ENCODE measurements at regions not wholly inside any gene's neighbourhood (a gene's known extent, or its start where the extent isn't known, plus 50 kb on each side); places are given as distances from the start of the nearest gene placed in this dataset.
A peak's percentile ranks its signal among the peaks of the same experiment; 100 is the strongest.

GRCh38 chr9:129320575-129321285 is 142.7 kb upstream of the IER5L start:
- Mint-ChIP-seq H3K4me3 (peak overlapping the region; percentile 65), H3K27ac (peak overlapping the region; percentile 69), H3K36me3 (no peaks in the 10 kb centered on the region), H3K9me3 (no peaks in the 10 kb centered on the region), H3K4me1 (peaks cover 20% of the 10 kb centered on the region)
- ATAC-seq (peak; percentile 85), DNase-seq (ENCODE audit: low spot score in 2 of 2) (no peak)

DNA sequence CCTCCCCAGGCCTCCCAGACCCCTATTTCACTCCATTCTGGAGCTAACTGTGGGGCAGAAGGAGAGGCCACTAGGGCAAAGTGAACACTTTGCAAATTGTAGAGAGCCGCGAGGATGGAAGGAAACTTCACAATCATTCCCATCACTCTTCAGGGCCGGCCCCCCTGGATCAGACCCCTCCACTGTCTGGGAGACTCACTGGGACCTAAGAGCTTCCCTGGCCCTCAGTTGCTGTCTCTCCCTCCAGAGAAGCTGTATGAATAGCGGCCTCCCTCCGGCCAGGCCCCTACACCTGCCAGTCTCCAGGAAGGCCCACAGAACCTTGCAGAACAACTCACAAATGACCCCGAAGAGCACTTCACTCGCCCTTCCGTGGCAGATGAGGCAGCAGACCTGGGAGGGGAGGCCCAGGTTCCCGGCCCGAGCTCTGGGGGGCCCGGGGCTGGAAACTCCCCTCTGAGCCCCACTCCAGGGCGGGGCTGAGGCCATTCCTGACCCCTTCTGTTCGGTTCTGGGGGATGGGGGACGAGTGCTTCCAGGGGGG is 141.9 kb upstream of the IER5L start:
- DNase-seq (ENCODE audit: low spot score in 2 of 2) (no peak), ATAC-seq (no peak)
- H3K4me1 Mint-ChIP-seq = peaks cover 20% of the 10 kb centered on the region
- peak overlapping the region; percentile 69 for H3K27ac Mint-ChIP-seq
- no peaks in the 10 kb centered on the region for H3K9me3 Mint-ChIP-seq
- H3K36me3 Mint-ChIP-seq = no peaks in the 10 kb centered on the region
- H3K4me3 Mint-ChIP-seq = peak overlapping the region; percentile 65

DNA sequence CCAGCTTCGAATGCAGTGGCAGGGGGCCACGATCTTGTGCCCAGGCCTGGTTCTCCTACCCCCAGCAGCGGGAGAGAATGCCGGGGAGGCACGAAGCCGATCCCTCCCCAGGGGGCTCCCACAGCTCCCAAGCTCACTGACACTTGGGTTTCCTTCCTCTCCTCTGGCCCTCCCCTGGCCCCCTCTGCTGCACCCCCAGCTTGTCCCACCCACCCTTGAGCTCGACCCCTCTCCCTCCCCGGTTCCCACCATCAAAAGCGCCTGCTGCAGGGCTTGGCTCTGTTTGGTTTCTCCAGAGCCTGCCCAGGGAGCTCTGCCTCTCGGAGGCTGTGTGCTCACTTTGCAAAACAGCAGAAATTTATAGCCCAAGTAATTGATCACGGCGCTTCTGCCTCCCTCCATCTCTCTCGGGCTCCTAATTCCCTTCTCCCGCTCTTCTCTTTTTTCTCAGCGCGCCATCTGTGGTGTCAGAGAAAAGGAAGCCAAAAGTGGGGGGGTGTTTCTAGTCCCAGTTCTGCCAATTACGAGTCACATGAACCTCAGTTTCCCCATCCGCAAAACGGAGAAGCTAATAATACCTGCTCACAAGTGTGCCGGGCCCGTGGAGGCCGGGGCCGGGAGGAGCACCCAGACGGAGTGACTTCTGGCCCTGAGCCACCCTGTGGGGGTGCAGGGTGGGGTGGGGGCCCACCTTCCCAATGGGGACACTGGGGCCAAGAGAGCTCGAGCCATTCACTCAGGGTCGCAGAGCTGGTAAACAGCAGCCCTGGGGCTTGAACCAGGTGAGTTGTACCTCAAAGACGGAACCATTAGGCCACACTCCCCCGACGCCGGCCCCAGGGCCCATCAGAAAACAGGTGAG is 141.2 kb upstream of the IER5L start:
- no peak for DNase-seq (ENCODE audit: low spot score in 2 of 2)
- Mint-ChIP-seq H3K4me1 (peaks cover 20% of the 10 kb centered on the region), H3K4me3 (peak overlapping the region; percentile 65), H3K9me3 (no peaks in the 10 kb centered on the region), H3K36me3 (no peaks in the 10 kb centered on the region), H3K27ac (peak overlapping the region; percentile 69)
- no peak for ATAC-seq

DNA sequence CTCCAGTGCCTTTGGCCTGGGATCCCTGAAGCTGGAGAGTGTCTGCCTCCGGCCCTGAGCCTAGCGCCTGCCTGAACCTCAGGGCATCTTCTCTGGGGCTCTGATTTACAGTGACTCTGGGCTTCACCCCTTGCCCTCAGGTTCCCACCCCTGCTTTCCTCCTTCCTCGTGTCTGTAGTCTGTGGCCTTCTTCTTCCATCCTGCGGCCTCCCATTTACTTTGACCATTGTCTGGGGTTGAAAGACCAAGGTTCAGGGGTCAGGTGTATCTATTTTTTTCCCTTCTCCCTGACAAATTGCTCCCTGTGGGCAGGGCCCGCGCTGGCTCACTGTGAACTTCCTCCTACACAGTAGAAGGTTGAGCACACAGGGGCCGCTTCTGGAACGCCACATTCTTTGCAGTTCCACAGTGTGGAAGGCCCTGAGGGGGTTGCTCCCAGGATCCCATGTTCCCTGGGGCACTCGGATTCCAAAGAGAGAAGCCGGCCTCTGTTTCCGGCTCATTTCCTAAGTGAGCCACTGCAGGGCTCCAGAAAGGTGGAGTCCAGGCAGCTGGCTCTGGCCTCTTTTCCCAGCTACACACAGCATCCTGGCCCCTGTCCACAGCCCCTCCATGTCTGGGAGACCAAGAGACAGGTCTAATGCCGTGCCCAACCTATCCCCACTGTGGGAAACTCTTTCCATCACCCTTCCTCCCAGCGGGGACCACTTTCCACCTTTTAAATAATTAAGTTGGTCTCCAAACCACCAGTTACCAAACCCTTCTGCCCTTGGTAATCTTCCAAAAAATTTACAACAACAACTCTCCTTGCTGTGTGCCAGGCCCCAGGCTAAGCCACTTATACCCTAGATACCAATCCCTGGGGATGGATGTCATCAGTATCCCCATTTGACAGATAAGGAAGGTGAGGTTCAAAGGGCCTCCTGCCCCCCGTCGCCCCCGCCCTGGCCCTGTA is 140.3 kb upstream of the IER5L start:
- Mint-ChIP-seq H3K36me3 (no peaks in the 10 kb centered on the region), H3K4me3 (no peak overlapping the region), H3K9me3 (no peaks in the 10 kb centered on the region), H3K27ac (peak overlapping the region; percentile 54), H3K4me1 (peaks cover 20% of the 10 kb centered on the region)
- no peak for DNase-seq (ENCODE audit: low spot score in 2 of 2)
- no peak for ATAC-seq

- H3K9me3 Mint-ChIP-seq = no peaks in the 10 kb centered on the region
- ATAC-seq = no peak
- H3K4me3 Mint-ChIP-seq = no peak overlapping the region
- no peak for DNase-seq (ENCODE audit: low spot score in 2 of 2)
- H3K27ac Mint-ChIP-seq = peak overlapping the region; percentile 54
- peaks cover 20% of the 10 kb centered on the region for H3K4me1 Mint-ChIP-seq
- no peaks in the 10 kb centered on the region for H3K36me3 Mint-ChIP-seq
Measured at GRCh38 chr9:129317179-129318011, 139.3 kb upstream of the IER5L start.

DNA sequence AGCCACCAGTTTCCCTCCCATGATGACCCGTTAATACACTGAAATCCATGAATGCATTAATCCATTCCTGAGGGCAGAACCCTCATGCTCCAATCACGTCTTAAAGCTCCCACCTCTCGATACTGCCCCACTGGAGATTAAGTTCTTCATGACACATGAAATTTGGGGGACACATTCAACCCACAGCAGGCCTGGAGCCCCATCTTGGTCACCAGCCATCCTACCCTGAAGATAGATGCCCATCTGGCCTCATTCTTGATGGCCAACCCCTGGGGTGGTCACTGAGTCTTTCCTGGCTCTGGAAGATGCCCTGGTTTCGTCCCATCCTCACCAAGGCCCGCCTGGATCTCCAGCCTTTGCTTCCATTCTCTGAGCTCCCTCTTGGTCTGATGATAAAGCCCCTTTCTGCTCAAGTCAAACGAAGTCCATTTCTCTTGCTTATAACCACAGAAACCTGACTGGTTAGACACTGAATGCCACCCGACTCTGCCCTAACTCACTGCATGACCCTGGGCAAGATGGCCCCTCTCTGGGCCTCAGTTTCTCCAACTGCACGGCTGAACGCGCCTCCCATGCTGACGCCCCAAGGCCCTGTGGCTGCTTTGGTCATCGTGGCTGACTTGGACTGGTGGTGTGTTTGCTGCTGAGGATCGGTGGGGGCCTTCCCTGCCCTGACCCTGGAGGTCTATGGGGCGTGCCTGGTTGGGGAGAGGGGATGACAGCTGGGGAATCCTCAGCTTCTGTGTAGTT is 138.4 kb upstream of the IER5L start:
- no peak overlapping the region for H3K4me3 Mint-ChIP-seq
- no peak overlapping the region for H3K27ac Mint-ChIP-seq
- DNase-seq (ENCODE audit: low spot score in 2 of 2) (no peak), ATAC-seq (no peak)
- peaks cover 14% of the 10 kb centered on the region for H3K4me1 Mint-ChIP-seq
- no peaks in the 10 kb centered on the region for H3K9me3 Mint-ChIP-seq
- H3K36me3 Mint-ChIP-seq = no peaks in the 10 kb centered on the region

GRCh38 chr9:129313331-129313955 is 135.4 kb upstream of the IER5L start:
- no peaks in the 10 kb centered on the region for H3K4me1 Mint-ChIP-seq
- no peaks in the 10 kb centered on the region for H3K36me3 Mint-ChIP-seq
- no peak overlapping the region for H3K27ac Mint-ChIP-seq
- no peaks in the 10 kb centered on the region for H3K9me3 Mint-ChIP-seq
- ATAC-seq = no peak
- no peak for DNase-seq (ENCODE audit: low spot score in 2 of 2)
- H3K4me3 Mint-ChIP-seq = no peak overlapping the region

GRCh38 chr9:129312251-129313122 is 134.4 kb upstream of the IER5L start:
- Mint-ChIP-seq H3K4me3 (no peak overlapping the region), H3K4me1 (no peaks in the 10 kb centered on the region), H3K27ac (peak overlapping the region; percentile 35), H3K9me3 (no peaks in the 10 kb centered on the region), H3K36me3 (no peaks in the 10 kb centered on the region)
- ATAC-seq = no peak
- DNase-seq (ENCODE audit: low spot score in 2 of 2) = no peak

DNA sequence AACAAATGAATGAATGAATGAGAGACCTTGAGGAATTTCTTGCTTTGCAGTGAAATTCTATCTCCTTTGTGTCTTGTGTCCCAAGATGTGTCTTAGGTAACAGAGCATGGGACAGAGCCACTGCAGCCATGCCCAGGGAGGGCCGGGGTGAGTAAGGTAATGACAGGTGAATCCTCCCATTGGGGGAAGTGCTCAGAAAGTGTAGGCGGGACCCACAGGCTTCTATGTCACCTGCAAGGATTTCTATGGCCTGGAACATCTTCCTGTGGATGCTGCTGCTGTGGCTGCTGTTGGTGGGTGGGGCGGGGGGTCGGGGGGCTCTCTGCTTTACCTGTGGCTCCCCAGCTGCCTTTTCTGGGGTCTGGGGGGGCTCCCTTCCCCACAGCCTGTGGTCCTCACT is 133.6 kb upstream of the IER5L start:
- H3K9me3 Mint-ChIP-seq = no peaks in the 10 kb centered on the region
- H3K36me3 Mint-ChIP-seq = no peaks in the 10 kb centered on the region
- H3K4me1 Mint-ChIP-seq = no peaks in the 10 kb centered on the region
- DNase-seq (ENCODE audit: low spot score in 2 of 2) (no peak), ATAC-seq (no peak)
- H3K27ac Mint-ChIP-seq = no peak overlapping the region
- no peak overlapping the region for H3K4me3 Mint-ChIP-seq

- no peaks in the 10 kb centered on the region for H3K9me3 Mint-ChIP-seq
- no peaks in the 10 kb centered on the region for H3K36me3 Mint-ChIP-seq
- H3K4me3 Mint-ChIP-seq = no peak overlapping the region
- H3K4me1 Mint-ChIP-seq = no peaks in the 10 kb centered on the region
- H3K27ac Mint-ChIP-seq = no peak overlapping the region
- no peak for DNase-seq (ENCODE audit: low spot score in 2 of 2)
- no peak for ATAC-seq
Measured at GRCh38 chr9:129310666-129311350, 132.7 kb upstream of the IER5L start.

DNA sequence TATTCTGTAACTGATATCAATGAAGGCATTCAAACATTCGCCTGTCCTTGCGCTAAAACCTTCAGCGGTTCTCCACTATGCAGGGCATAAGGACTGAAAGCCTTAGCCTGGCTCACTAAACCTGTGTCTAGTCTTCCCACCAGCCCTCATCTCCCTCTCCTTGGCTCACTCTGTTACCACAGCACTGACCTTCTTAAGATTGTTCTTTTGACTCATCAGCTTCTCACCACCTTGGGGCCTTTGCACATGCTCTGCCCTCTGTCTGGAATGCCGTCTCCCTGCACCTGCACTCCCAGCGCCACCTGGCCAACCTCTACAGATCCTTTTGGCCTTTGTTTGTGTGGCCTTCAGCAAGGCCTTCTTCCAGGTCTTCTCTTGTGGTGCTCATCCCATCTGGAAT is 131.8 kb upstream of the IER5L start:
- Mint-ChIP-seq H3K4me3 (no peak overlapping the region), H3K36me3 (no peaks in the 10 kb centered on the region), H3K4me1 (no peaks in the 10 kb centered on the region), H3K9me3 (no peaks in the 10 kb centered on the region), H3K27ac (no peak overlapping the region)
- no peak for DNase-seq (ENCODE audit: low spot score in 2 of 2)
- ATAC-seq = no peak

- Mint-ChIP-seq H3K36me3 (no peaks in the 10 kb centered on the region), H3K4me3 (no peak overlapping the region), H3K4me1 (no peaks in the 10 kb centered on the region), H3K9me3 (no peaks in the 10 kb centered on the region), H3K27ac (no peak overlapping the region)
- DNase-seq (ENCODE audit: low spot score in 2 of 2) (no peak), ATAC-seq (no peak)
Measured at GRCh38 chr9:129309041-129309430, 131.0 kb upstream of the IER5L start.

Data from stimulated activated effector memory CD8-positive, alpha-beta T cell treated with anti-CD3 and anti-CD28 coated beads, Interleukin-12 subunit alpha, Interleukin-12 subunit beta, amount 100 ng/mL, for 72 hours (primary cell).